Parathyroid adenoma (tissue), 2 donors: ENCODE measurements at regions not wholly inside any gene's neighbourhood (a gene's known extent, or its start where the extent isn't known, plus 50 kb on each side); places are given as distances from the start of the nearest gene placed in this dataset.
"Not testable (repeated sequence)": the region's sequence is repeated elsewhere in the genome, so short reads cannot be mapped to it uniquely, and the experiment has no call there.

Experiments
- H2AFZ ChIP-seq: fragments of 300-600 bp; sonication (generic); one replicate; pipeline ENCODE4 v1.7.0; 2017; ENCODE audit warnings: antibody characterized with exemption, mild to moderate bottlenecking
- H3K27ac ChIP-seq: fragments of 300-600 bp; sonication (generic); one replicate; pipeline ENCODE4 v1.7.0; 2017
- H3K27me3 ChIP-seq: fragments of 300-600 bp; sonication (generic); one replicate; pipeline ENCODE4 v1.7.0; 2017; ENCODE audit warnings: low read length; ENCODE audit not compliant: control insufficient read depth, insufficient read depth
- H3K36me3 ChIP-seq: fragments of 300-600 bp; sonication (generic); one replicate; pipeline ENCODE4 v1.7.0; 2017; ENCODE audit warnings: low read length; ENCODE audit not compliant: control insufficient read depth, insufficient read depth
- H3K4me1 ChIP-seq: fragments of 300-600 bp; sonication (generic); one replicate; pipeline ENCODE4 v1.7.0; 2017; ENCODE audit warnings: control low read depth
- H3K4me2 ChIP-seq: fragments of 300-600 bp; sonication (generic); one replicate; pipeline ENCODE4 v1.7.0; 2017; ENCODE audit warnings: low read length
- H3K4me3 ChIP-seq: fragments of 300-600 bp; sonication (generic); one replicate; pipeline ENCODE4 v1.7.0; 2017; ENCODE audit warnings: low read depth, low read length
- H3K79me2 ChIP-seq: fragments of 300-600 bp; sonication (generic); one replicate; pipeline ENCODE4 v1.7.0; 2017; ENCODE audit warnings: control low read depth
- H3K9ac ChIP-seq: fragments of 300-600 bp; sonication (generic); one replicate; pipeline ENCODE4 v1.7.0; 2017; ENCODE audit warnings: mild to moderate bottlenecking
- H3K9me3 ChIP-seq: fragments of 300-600 bp; sonication (generic); one replicate; pipeline ENCODE4 v1.7.0; 2017; ENCODE audit warnings: low read length; ENCODE audit not compliant: control insufficient read depth
- TF ChIP-seq, protein P1 (sequence below): fragments of 300-600 bp; sonication (generic); IDR thresholded peaks from one replicate; pipeline ENCODE4 v1.7.0; 2017; ENCODE audit warnings: antibody characterized with exemption, mild to moderate bottlenecking
- donor health status: primary hyperparathyroidism.

DNA sequence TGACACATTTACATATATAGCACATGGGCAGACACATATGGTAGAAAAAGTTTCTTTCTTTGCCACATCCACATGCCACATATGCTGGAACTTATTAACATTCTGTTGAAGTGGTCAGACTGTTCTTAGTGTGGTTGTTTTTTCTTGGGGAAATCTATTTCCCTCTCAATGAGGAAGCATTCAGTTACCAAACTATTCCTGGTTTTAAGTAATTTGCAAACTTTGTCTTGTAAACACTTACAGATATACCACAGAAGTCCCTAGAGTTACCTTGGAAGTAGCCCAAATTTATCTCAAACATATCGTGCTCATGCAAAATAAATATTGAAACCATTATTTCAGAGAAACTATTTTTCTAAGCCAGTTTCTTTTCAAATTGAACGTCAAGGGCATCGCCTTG, 625.5 kb upstream of the INTU start:
- TF ChIP-seq, protein P1, sequence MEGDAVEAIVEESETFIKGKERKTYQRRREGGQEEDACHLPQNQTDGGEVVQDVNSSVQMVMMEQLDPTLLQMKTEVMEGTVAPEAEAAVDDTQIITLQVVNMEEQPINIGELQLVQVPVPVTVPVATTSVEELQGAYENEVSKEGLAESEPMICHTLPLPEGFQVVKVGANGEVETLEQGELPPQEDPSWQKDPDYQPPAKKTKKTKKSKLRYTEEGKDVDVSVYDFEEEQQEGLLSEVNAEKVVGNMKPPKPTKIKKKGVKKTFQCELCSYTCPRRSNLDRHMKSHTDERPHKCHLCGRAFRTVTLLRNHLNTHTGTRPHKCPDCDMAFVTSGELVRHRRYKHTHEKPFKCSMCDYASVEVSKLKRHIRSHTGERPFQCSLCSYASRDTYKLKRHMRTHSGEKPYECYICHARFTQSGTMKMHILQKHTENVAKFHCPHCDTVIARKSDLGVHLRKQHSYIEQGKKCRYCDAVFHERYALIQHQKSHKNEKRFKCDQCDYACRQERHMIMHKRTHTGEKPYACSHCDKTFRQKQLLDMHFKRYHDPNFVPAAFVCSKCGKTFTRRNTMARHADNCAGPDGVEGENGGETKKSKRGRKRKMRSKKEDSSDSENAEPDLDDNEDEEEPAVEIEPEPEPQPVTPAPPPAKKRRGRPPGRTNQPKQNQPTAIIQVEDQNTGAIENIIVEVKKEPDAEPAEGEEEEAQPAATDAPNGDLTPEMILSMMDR = no peak
- H3K4me1 ChIP-seq = no peaks in the 10 kb centered on the region
- H2AFZ ChIP-seq = no peak overlapping the region
- H3K27ac ChIP-seq = no peak overlapping the region
- no peak overlapping the region for H3K4me2 ChIP-seq
- H3K27me3 ChIP-seq = no peaks in the 10 kb centered on the region
- no peaks in the 10 kb centered on the region for H3K79me2 ChIP-seq
- no peaks in the 10 kb centered on the region for H3K9me3 ChIP-seq
- H3K4me3 ChIP-seq = no peak overlapping the region
- no peak overlapping the region for H3K9ac ChIP-seq
- H3K36me3 ChIP-seq = no peaks in the 10 kb centered on the region

GRCh38 chr4:127012549-127012948, 620.2 kb upstream of the INTU start:
- TF ChIP-seq, protein P1 = no peak
- Histone ChIP-seq H3K36me3 (no peaks in the 10 kb centered on the region), H3K9ac (no peak overlapping the region)

DNA sequence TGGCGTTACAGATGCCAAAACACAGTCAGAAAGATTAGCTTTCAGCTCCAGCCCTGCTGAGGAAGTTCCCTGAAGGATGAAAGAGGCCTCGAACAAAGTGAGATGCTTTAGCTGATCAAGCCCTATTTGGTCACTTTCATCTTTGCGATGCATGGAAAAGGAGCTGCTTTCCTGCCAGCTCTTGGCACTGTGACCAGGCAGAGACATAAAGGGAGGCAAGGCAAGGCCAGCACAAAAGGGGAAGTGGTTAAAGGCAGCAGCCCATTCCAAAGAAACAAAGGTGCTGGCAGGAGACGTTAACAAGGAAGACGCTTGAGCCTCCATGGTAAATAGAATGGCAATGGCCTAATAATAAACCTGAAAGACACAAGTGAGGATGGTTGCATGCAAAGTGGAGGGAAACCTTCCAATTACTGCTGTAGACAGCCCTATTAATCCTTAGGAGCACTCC, 617.1 kb upstream of the INTU start:
- Histone ChIP-seq H3K27me3 (no peaks in the 10 kb centered on the region), H3K9ac (no peak overlapping the region), H3K36me3 (no peaks in the 10 kb centered on the region), H3K27ac (no peak overlapping the region), H3K4me1 (no peaks in the 10 kb centered on the region), H3K9me3 (no peaks in the 10 kb centered on the region), H3K4me2 (no peak overlapping the region), H3K4me3 (no peak overlapping the region), H3K79me2 (no peaks in the 10 kb centered on the region), H2AFZ (no peak overlapping the region)
- TF ChIP-seq, protein P1 = no peak

More at GRCh38 chr4:127012549-127012948, 620.2 kb upstream of the INTU start:
- Histone ChIP-seq H3K4me2 (no peak overlapping the region), H3K4me1 (no peaks in the 10 kb centered on the region), H3K4me3 (no peak overlapping the region), H3K9me3 (no peaks in the 10 kb centered on the region), H3K79me2 (no peaks in the 10 kb centered on the region), H2AFZ (no peak overlapping the region), H3K27ac (no peak overlapping the region), H3K27me3 (no peaks in the 10 kb centered on the region)

GRCh38 chr4:127018381-127018780, 614.4 kb upstream of the INTU start:
- no peak overlapping the region for H3K4me2 ChIP-seq
- no peak overlapping the region for H3K9ac ChIP-seq
- no peaks in the 10 kb centered on the region for H3K27me3 ChIP-seq
- no peaks in the 10 kb centered on the region for H3K79me2 ChIP-seq
- no peaks in the 10 kb centered on the region for H3K9me3 ChIP-seq
- H3K27ac ChIP-seq = no peak overlapping the region
- no peaks in the 10 kb centered on the region for H3K4me1 ChIP-seq
- H2AFZ ChIP-seq = no peak overlapping the region
- TF ChIP-seq, protein P1 = no peak
- no peaks in the 10 kb centered on the region for H3K36me3 ChIP-seq
- no peak overlapping the region for H3K4me3 ChIP-seq

DNA sequence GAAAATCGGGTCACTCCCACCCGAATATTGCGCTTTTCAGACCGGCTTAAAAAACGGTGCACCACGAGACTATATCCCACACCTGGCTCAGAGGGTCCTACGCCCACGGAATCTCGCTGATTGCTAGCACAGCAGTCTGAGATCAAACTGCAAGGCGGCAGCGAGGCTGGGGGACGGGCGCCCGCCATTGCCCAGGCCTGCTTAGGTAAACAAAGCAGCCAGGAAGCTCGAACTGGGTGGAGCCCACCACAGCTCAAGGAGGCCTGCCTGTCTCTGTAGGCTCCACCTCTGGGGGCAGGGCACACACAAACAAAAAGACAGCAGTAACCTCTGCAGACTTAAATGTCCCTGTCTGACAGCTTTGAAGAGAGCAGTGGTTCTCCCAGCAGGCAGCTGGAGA, 611.9 kb upstream of the INTU start:
- H3K79me2 ChIP-seq, H3K36me3 ChIP-seq, H3K9ac ChIP-seq, H3K9me3 ChIP-seq, H3K4me3 ChIP-seq, H3K4me2 ChIP-seq, H3K27ac ChIP-seq, H3K27me3 ChIP-seq, H2AFZ ChIP-seq, H3K4me1 ChIP-seq: not testable (repeated sequence)
